WTC11 (cell line): ENCODE measurements at regions not wholly inside any gene's neighbourhood (a gene's known extent, or its start where the extent isn't known, plus 50 kb on each side); places are given as distances from the start of the nearest gene placed in this dataset.

Source experiments
- ATAC-seq: fragments of 200-7000 bp; cut with Tn5 transposase; 2 replicates; pipeline ENCODE4 v1.10.0; 2021; ENCODE audit warnings: mild to moderate bottlenecking, moderate library complexity
- CTCF ChIA-PET: fragments of 300-600 bp; sonication (Branson Sonifier 250); formaldehyde crosslinking; loops from one replicate; lab custom pipeline; 2021; ENCODE audit warnings: antibody characterized with exemption; lab: Charles Lee
- POLR2A ChIA-PET: fragments of 350-600 bp; sonication (Branson Sonifier 250); formaldehyde crosslinking; loops from one replicate; lab custom pipeline; 2021; ENCODE audit warnings: antibody characterized with exemption; lab: Charles Lee
- DNase-seq: peaks from one replicate; pipeline ENCODE4 v3.0.0; 2021; ENCODE audit warnings: low spot score
- H3K27ac Mint-ChIP-seq: 2 replicates; pipeline ENCODE4 v1.8.0; 2021; ENCODE audit warnings: mixed read lengths
- H3K27me3 Mint-ChIP-seq: 2 replicates; pipeline ENCODE4 v1.8.0; 2021; ENCODE audit warnings: low read depth, mild to moderate bottlenecking, moderate library complexity, mixed read lengths
- H3K36me3 Mint-ChIP-seq: 2 replicates; pipeline ENCODE4 v1.8.0; 2021; ENCODE audit warnings: mixed read lengths
- H3K4me1 Mint-ChIP-seq: 2 replicates; pipeline ENCODE4 v1.8.0; 2022; ENCODE audit warnings: mixed read lengths
- H3K4me3 Mint-ChIP-seq: 2 replicates; pipeline ENCODE4 v1.8.0; 2021; ENCODE audit warnings: mild to moderate bottlenecking, moderate library complexity, mixed read lengths
- H3K9me3 Mint-ChIP-seq: 2 replicates; pipeline ENCODE4 v1.8.0; 2021; ENCODE audit warnings: mixed read lengths
- ARID4B ChIP-seq: sonication (generic); formaldehyde crosslinking; IDR thresholded peaks from 2 replicates; pipeline ENCODE4 v1.8.0; 2023; ENCODE audit warnings: missing genetic modification reagents, mild to moderate bottlenecking, borderline replicate concordance
- ATF2 ChIP-seq: sonication (generic); formaldehyde crosslinking; IDR thresholded peaks from 2 replicates; pipeline ENCODE4 v1.8.1; 2022; ENCODE audit warnings: low read depth, missing genetic modification reagents, borderline replicate concordance
- ATF6 ChIP-seq: sonication (generic); formaldehyde crosslinking; IDR thresholded peaks from 2 replicates; pipeline ENCODE4 v1.8.1; 2023; ENCODE audit warnings: mild to moderate bottlenecking, missing genetic modification reagents
- FOXJ3 ChIP-seq: sonication (generic); formaldehyde crosslinking; IDR thresholded peaks from 2 replicates; pipeline ENCODE4 v1.9.0; 2021; ENCODE audit warnings: missing genetic modification reagents, mild to moderate bottlenecking, borderline replicate concordance
- FOXP4 ChIP-seq: sonication (generic); formaldehyde crosslinking; IDR thresholded peaks from 2 replicates; pipeline ENCODE4 v1.8.0; 2022; ENCODE audit warnings: mild to moderate bottlenecking, missing genetic modification reagents
- HMGA2 ChIP-seq: fragments of 250-450 bp; sonication (Bioruptor Pico); IDR thresholded peaks from 2 replicates; pipeline ENCODE4 v1.4.0; 2021; ENCODE audit warnings: mild to moderate bottlenecking, moderate library complexity
- IRF2 ChIP-seq: sonication (generic); formaldehyde crosslinking; IDR thresholded peaks from 2 replicates; pipeline ENCODE4 v1.8.0; 2022; ENCODE audit warnings: low read depth, missing genetic modification reagents, borderline replicate concordance
- JAZF1 ChIP-seq: fragments of 250-450 bp; sonication (Bioruptor Pico); IDR thresholded peaks from 2 replicates; pipeline ENCODE4 v1.9.0; 2021; ENCODE audit warnings: moderate library complexity, mild to moderate bottlenecking, inconsistent platforms
- MLX ChIP-seq: sonication (generic); formaldehyde crosslinking; IDR thresholded peaks from 2 replicates; pipeline ENCODE4 v1.8.1; 2023; ENCODE audit warnings: mild to moderate bottlenecking, missing genetic modification reagents, moderate library complexity
- NR3C1 ChIP-seq: sonication (generic); formaldehyde crosslinking; conservative IDR thresholded peaks from 2 replicates; pipeline ENCODE4 v1.8.1; 2023; ENCODE audit warnings: low read depth, mild to moderate bottlenecking, missing genetic modification reagents
- TEAD1 ChIP-seq: sonication (generic); formaldehyde crosslinking; IDR thresholded peaks from 2 replicates; pipeline ENCODE4 v1.8.0; 2022; ENCODE audit warnings: mild to moderate bottlenecking, missing genetic modification reagents
- ZBTB21 ChIP-seq: sonication (generic); formaldehyde crosslinking; IDR thresholded peaks from 2 replicates; pipeline ENCODE4 v1.8.1; 2023; ENCODE audit warnings: mild to moderate bottlenecking, missing genetic modification reagents, borderline replicate concordance
- ZNF423 ChIP-seq: fragments of 250-450 bp; sonication (Bioruptor Pico); IDR thresholded peaks from 2 replicates; pipeline ENCODE4 v2.1.2; 2022; ENCODE audit warnings: mild to moderate bottlenecking, moderate library complexity
- TF ChIP-seq, protein P1 (sequence below): sonication (generic); formaldehyde crosslinking; IDR thresholded peaks from 2 replicates; pipeline ENCODE4 v1.8.1; 2023; ENCODE audit warnings: mild to moderate bottlenecking, missing genetic modification reagents, moderate library complexity

GRCh38 chr5:68408345-68408871 lies 192.9 kb downstream of the PIK3R1 start (continued):
- TF ChIP-seq ATF2 (CRISPR knock-in tag) = no peak
- TF ChIP-seq HMGA2 (CRISPR knock-in tag) = no peak
- TF ChIP-seq ZBTB21 (CRISPR knock-in tag) = no peak
- no peak for TF ChIP-seq MLX (CRISPR knock-in tag)
- no peak for TF ChIP-seq JAZF1 (CRISPR knock-in tag)
- TF ChIP-seq FOXP4 = no peak
- TF ChIP-seq IRF2 (CRISPR knock-in tag) = no peak

- Mint-ChIP-seq H3K4me3 (no peak overlapping the region), H3K27me3 (no peaks in the 10 kb centered on the region), H3K9me3 (peaks cover 12% of the 10 kb centered on the region), H3K36me3 (no peaks in the 10 kb centered on the region), H3K27ac (no peak overlapping the region), H3K4me1 (peaks cover 40% of the 10 kb centered on the region)
- DNase-seq (no peak), ATAC-seq (no peak)
- TF ChIP-seq ATF6 (CRISPR knock-in tag) = no peak
- TF ChIP-seq FOXJ3 = no peak
- TF ChIP-seq NR3C1 (CRISPR knock-in tag) = no peak
- TF ChIP-seq, protein P1, sequence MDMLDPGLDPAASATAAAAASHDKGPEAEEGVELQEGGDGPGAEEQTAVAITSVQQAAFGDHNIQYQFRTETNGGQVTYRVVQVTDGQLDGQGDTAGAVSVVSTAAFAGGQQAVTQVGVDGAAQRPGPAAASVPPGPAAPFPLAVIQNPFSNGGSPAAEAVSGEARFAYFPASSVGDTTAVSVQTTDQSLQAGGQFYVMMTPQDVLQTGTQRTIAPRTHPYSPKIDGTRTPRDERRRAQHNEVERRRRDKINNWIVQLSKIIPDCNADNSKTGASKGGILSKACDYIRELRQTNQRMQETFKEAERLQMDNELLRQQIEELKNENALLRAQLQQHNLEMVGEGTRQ (CRISPR knock-in tag) = no peak
- TF ChIP-seq ARID4B (CRISPR knock-in tag) = no peak
- TF ChIP-seq TEAD1 (CRISPR knock-in tag) = no peak
- no peak for TF ChIP-seq ZNF423 (CRISPR knock-in tag)
- CTCF ChIA-PET = no interaction called here
- POLR2A ChIA-PET = no interaction called here
Observed at GRCh38 chr5:68409259-68409658, 193.7 kb downstream of the PIK3R1 start.
